H9 (cell line): ENCODE measurements at regions not wholly inside any gene's neighbourhood (a gene's known extent, or its start where the extent isn't known, plus 50 kb on each side); places are given as distances from the start of the nearest gene placed in this dataset.

Source experiments
- DNase-seq: peaks from one replicate; pipeline ENCODE4 v3.0.0-alpha.2; 2017
- H2AFZ ChIP-seq: one replicate; pipeline ENCODE4 v1.6.1; 2013; ENCODE audit warnings: mild to moderate bottlenecking, low read length, control low read depth, moderate library complexity
- H2AK5ac ChIP-seq: 2 replicates; pipeline ENCODE4 v1.6.1; 2013; ENCODE audit warnings: low read length, control low read depth, mixed read lengths; ENCODE audit not compliant: insufficient read length
- H2BK120ac ChIP-seq: one replicate; pipeline ENCODE4 v1.6.1; 2013; ENCODE audit warnings: low read depth, mild to moderate bottlenecking, low read length, control low read depth, inconsistent platforms; ENCODE audit not compliant: poor library complexity, severe bottlenecking
- H2BK12ac ChIP-seq: 2 replicates; pipeline ENCODE4 v1.6.1; 2013; ENCODE audit warnings: low read length, control low read depth, mixed read lengths, low read depth; ENCODE audit not compliant: insufficient read length
- H2BK15ac ChIP-seq: 2 replicates; pipeline ENCODE4 v1.6.1; 2013; ENCODE audit warnings: low read depth, low read length, control low read depth
- H2BK20ac ChIP-seq: one replicate; pipeline ENCODE4 v1.6.1; 2013; ENCODE audit warnings: low read depth, mild to moderate bottlenecking, low read length, control low read depth, inconsistent platforms; ENCODE audit not compliant: poor library complexity, severe bottlenecking
- H2BK5ac ChIP-seq: 2 replicates; pipeline ENCODE4 v1.6.1; 2013; ENCODE audit warnings: low read length, control low read depth, mixed read lengths; ENCODE audit not compliant: insufficient read length
- H3K14ac ChIP-seq: 2 replicates; pipeline ENCODE4 v1.6.1; 2013; ENCODE audit warnings: low read length, control low read depth; ENCODE audit not compliant: insufficient read depth
- H3K18ac ChIP-seq: 2 replicates; pipeline ENCODE4 v1.6.1; 2013; ENCODE audit warnings: low read depth, mild to moderate bottlenecking, mixed read lengths, low read length, control low read depth; ENCODE audit not compliant: insufficient read length
- H3K23ac ChIP-seq: 2 replicates; pipeline ENCODE4 v1.6.1; 2013; ENCODE audit warnings: low read length, control low read depth, mixed read lengths, low read depth; ENCODE audit not compliant: insufficient read length
- H3K23me2 ChIP-seq: 2 replicates; pipeline ENCODE4 v1.6.1; 2013; ENCODE audit warnings: low read depth, mild to moderate bottlenecking, mixed read lengths, low read length, control low read depth; ENCODE audit not compliant: insufficient read length, poor library complexity, severe bottlenecking
- H3K27ac ChIP-seq: 2 replicates; pipeline ENCODE4 v1.5.1; 2013; ENCODE audit warnings: low read length, control low read depth, mixed read lengths, low read depth; ENCODE audit not compliant: insufficient read length
- H3K27me3 ChIP-seq: 2 replicates; pipeline ENCODE4 v1.6.1; 2013; ENCODE audit warnings: low read length, control low read depth, inconsistent platforms; ENCODE audit not compliant: insufficient read depth
- H3K4ac ChIP-seq: 2 replicates; pipeline ENCODE4 v1.6.1; 2013; ENCODE audit warnings: low read depth, mild to moderate bottlenecking, control low read depth, inconsistent platforms, low read length, moderate library complexity
- H3K4me1 ChIP-seq: 2 replicates; pipeline ENCODE4 v1.6.1; 2013; ENCODE audit warnings: low read length, control low read depth, inconsistent platforms; ENCODE audit not compliant: insufficient read depth
- H3K4me2 ChIP-seq: 2 replicates; pipeline ENCODE4 v1.6.1; 2013; ENCODE audit warnings: low read length, control low read depth, mixed read lengths; ENCODE audit not compliant: insufficient read length, insufficient read depth
- H3K56ac ChIP-seq: 2 replicates; pipeline ENCODE4 v1.6.1; 2013; ENCODE audit warnings: low read depth, mild to moderate bottlenecking, mixed read lengths, low read length, control low read depth; ENCODE audit not compliant: insufficient read length
- H3K79me1 ChIP-seq: 2 replicates; pipeline ENCODE4 v1.6.1; 2013; ENCODE audit warnings: low read depth, mild to moderate bottlenecking, moderate library complexity, low read length, control low read depth, inconsistent platforms; ENCODE audit not compliant: insufficient read depth, poor library complexity, severe bottlenecking
- H3K79me2 ChIP-seq: 2 replicates; pipeline ENCODE4 v1.6.1; 2013; ENCODE audit warnings: low read length, control low read depth, inconsistent platforms; ENCODE audit not compliant: insufficient read depth
- H3K9ac ChIP-seq: 2 replicates; pipeline ENCODE4 v1.6.1; 2013; ENCODE audit warnings: low read length, control low read depth, mixed read lengths; ENCODE audit not compliant: insufficient read length; ENCODE audit errors: extremely low read depth
- H3K9me3 ChIP-seq: one replicate; pipeline ENCODE4 v1.6.1; 2013; ENCODE audit warnings: low read depth, low read length, inconsistent platforms; ENCODE audit not compliant: control insufficient read depth
- H3T11ph ChIP-seq: one replicate; pipeline ENCODE4 v1.6.1; 2013; ENCODE audit warnings: mild to moderate bottlenecking, low read length, control low read depth, inconsistent platforms
- H4K20me1 ChIP-seq: one replicate; pipeline ENCODE4 v1.6.1; 2013; ENCODE audit not compliant: control insufficient read depth, insufficient read length, insufficient read depth
- H4K5ac ChIP-seq: 2 replicates; pipeline ENCODE4 v1.6.1; 2013; ENCODE audit warnings: low read depth, mild to moderate bottlenecking, mixed read lengths, low read length, control low read depth; ENCODE audit not compliant: insufficient read length
- H4K8ac ChIP-seq: replicated peaks from 2 replicates; pipeline ENCODE4 v1.6.1; 2013; ENCODE audit warnings: low read length, control low read depth, mixed read lengths, low read depth; ENCODE audit not compliant: insufficient read length
- H4K91ac ChIP-seq: 2 replicates; pipeline ENCODE4 v1.6.1; 2013; ENCODE audit warnings: low read depth, mild to moderate bottlenecking, moderate library complexity, mixed read lengths, low read length, control low read depth; ENCODE audit not compliant: insufficient read length
- H3K27ac Mint-ChIP-seq, 3 experiments: 2 replicates in 2 of 3; 3 replicates in 1 of 3; pipeline ENCODE4 v1.8.0; 2020 to 2021; ENCODE audit warnings: mixed read lengths in 3 of 3, mild to moderate bottlenecking in 1 of 3, moderate library complexity in 1 of 3
- H3K27me3 Mint-ChIP-seq: 2 replicates; pipeline ENCODE4 v1.8.0; 2021; ENCODE audit warnings: low read depth, mild to moderate bottlenecking, moderate library complexity, mixed read lengths
- H3K36me3 Mint-ChIP-seq, 3 experiments: 2 replicates in 2 of 3; 3 replicates in 1 of 3; pipeline ENCODE4 v1.8.0; 2020 to 2021; ENCODE audit warnings: low read depth in 3 of 3, mixed read lengths in 3 of 3; ENCODE audit not compliant: insufficient read depth in 1 of 3
- H3K4me1 Mint-ChIP-seq, 2 experiments: 2 replicates each; pipeline ENCODE4 v1.8.0; 2020; ENCODE audit warnings: mixed read lengths in 2 of 2
- H3K4me3 Mint-ChIP-seq, 2 experiments: 2 replicates in 1 of 2; 3 replicates in 1 of 2; pipeline ENCODE4 v1.8.0; 2020 to 2021; ENCODE audit warnings: mild to moderate bottlenecking in 2 of 2, mixed read lengths in 2 of 2, moderate library complexity in 1 of 2
- H3K9me3 Mint-ChIP-seq, 2 experiments: 2 replicates in 1 of 2; 3 replicates in 1 of 2; pipeline ENCODE4 v1.8.0; 2020; ENCODE audit warnings: mild to moderate bottlenecking in 2 of 2, mixed read lengths in 2 of 2, moderate library complexity in 1 of 2
- WGBS: extraction: QIAGEN DNeasy Blood & Tissue Kit; methylation state at CpG from one replicate; pipeline ENCODE4 v1.1.7; 2013; ENCODE audit warnings: missing lambda C conversion rate, low lambda C conversion rate, mixed read lengths; ENCODE audit not compliant: insufficient read length; ENCODE audit errors: extremely low coverage; 5-methylcytosine and 5-hydroxymethylcytosine counted together
- TF ChIP-seq, protein P1 (sequence below): fragments of 200-600 bp; sonication (generic); conservative IDR thresholded peaks from 3 replicates; pipeline ENCODE4 v1.8.0; 2021; ENCODE audit warnings: antibody characterized with exemption, mild to moderate bottlenecking

DNA sequence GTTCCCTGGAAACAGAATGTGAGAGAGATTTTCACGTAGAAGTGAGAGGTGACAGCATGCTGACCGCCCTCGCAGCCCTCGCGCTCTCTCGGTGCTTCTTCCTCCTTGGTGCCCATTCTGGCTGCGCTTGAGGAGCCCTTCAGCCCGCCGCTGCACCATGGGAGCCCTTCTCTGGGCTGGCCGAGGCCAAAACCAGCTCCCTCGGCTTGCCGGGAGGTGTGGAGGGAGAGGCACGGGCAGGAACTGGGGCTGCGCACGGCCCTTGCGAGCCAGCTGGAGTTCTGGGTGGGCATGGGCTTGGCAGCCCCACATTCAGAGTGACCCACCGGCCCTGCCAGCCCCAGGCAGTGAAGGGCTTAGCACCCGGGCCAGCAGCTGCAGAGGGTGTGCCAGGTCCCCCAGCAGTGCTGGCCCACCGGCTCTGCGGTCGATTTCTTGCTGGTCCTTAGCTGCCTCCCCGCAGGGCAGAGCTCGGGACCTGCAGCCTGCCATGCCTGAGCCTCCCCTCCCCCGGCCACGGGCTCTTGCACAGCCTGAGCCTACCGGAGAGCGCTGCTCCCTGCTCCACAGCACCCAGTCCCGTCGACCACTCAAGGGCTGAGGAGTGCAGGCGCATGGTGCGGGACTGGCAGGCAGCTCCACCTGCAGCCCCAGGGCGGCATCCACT, 888.7 kb upstream of the ZWINT start:
- H3K27ac ChIP-seq, result no peak overlapping the region
- no peak overlapping the region for H4K91ac ChIP-seq
- no peak overlapping the region for H4K5ac ChIP-seq
- no peaks in the 10 kb centered on the region for H3K4me1 ChIP-seq
- no peak overlapping the region for H2BK20ac ChIP-seq
- peaks cover 0 to 7% (median 0%) of the 10 kb centered on the region in 3 experiments; a peak in 3 of 7 replicates for H3K36me3 Mint-ChIP-seq
- no peak overlapping the region for H2AK5ac ChIP-seq
- TF ChIP-seq, protein P1, sequence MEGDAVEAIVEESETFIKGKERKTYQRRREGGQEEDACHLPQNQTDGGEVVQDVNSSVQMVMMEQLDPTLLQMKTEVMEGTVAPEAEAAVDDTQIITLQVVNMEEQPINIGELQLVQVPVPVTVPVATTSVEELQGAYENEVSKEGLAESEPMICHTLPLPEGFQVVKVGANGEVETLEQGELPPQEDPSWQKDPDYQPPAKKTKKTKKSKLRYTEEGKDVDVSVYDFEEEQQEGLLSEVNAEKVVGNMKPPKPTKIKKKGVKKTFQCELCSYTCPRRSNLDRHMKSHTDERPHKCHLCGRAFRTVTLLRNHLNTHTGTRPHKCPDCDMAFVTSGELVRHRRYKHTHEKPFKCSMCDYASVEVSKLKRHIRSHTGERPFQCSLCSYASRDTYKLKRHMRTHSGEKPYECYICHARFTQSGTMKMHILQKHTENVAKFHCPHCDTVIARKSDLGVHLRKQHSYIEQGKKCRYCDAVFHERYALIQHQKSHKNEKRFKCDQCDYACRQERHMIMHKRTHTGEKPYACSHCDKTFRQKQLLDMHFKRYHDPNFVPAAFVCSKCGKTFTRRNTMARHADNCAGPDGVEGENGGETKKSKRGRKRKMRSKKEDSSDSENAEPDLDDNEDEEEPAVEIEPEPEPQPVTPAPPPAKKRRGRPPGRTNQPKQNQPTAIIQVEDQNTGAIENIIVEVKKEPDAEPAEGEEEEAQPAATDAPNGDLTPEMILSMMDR, result no peak
- no peak overlapping the region for H2AFZ ChIP-seq
- no peak overlapping the region for H2BK12ac ChIP-seq
- no CpG with 5 or more reads among the region's 32 CpGs for WGBS
- no peak overlapping the region for H2BK5ac ChIP-seq
- H3K23me2 ChIP-seq, result no peaks in the 10 kb centered on the region
- H3K79me2 ChIP-seq, result no peaks in the 10 kb centered on the region
- H3K27ac Mint-ChIP-seq, result no peak overlapping the region
- H3K4me2 ChIP-seq, result no peak overlapping the region
- H3K23ac ChIP-seq, result no peak overlapping the region
- peaks cover 11 to 19% of the 10 kb centered on the region in 2 experiments for H3K4me1 Mint-ChIP-seq
- H3K14ac ChIP-seq, result no peak overlapping the region
- no peak overlapping the region for H3K18ac ChIP-seq
- DNase-seq, result no peak
- H4K20me1 ChIP-seq, result no peaks in the 10 kb centered on the region
- H3K4ac ChIP-seq, result no peak overlapping the region
- H3K56ac ChIP-seq, result no peak overlapping the region
- H3K27me3 ChIP-seq, result no peaks in the 10 kb centered on the region
- no peaks in the 10 kb centered on the region for H3K9me3 ChIP-seq
- no peak overlapping the region for H4K8ac ChIP-seq
- no peaks in the 10 kb centered on the region for H3K79me1 ChIP-seq
- H3T11ph ChIP-seq, result no peak overlapping the region
- H3K9ac ChIP-seq, result no peak overlapping the region
- H2BK15ac ChIP-seq, result no peak overlapping the region
- H3K27me3 Mint-ChIP-seq, result peaks cover 2% of the 10 kb centered on the region; the same call in 1 of the 2 replicates
- H2BK120ac ChIP-seq, result no peak overlapping the region
- H3K9me3 Mint-ChIP-seq, result peaks cover 7 to 9% of the 10 kb centered on the region in 2 experiments; a peak in 3 of 5 replicates
- H3K4me3 Mint-ChIP-seq, result no peak overlapping the region
